Suprapubic skin (tissue), 3 donors: ENCODE measurements at regions not wholly inside any gene's neighbourhood (a gene's known extent, or its start where the extent isn't known, plus 50 kb on each side); places are given as distances from the start of the nearest gene placed in this dataset.

Experiments
- POLR2A ChIP-seq, 2 donors: fragments of 450-650 bp; IDR thresholded peaks; one replicate each; pipeline ENCODE4 v1.6.1; 2017; ENCODE audit warnings: antibody characterized with exemption in 2 of 2, mild to moderate bottlenecking in 2 of 2, moderate library complexity in 2 of 2
- TF ChIP-seq, protein P1 (sequence below), 2 donors: fragments of 200-600 bp in 1 of 2; fragments of 450-650 bp in 1 of 2; sonication (generic) in 1 of 2; IDR thresholded peaks; one replicate each; pipeline ENCODE4 v1.5.1; 2016 to 2019; ENCODE audit warnings: antibody characterized with exemption in 2 of 2, mild to moderate bottlenecking in 1 of 2, moderate library complexity in 1 of 2

DNA sequence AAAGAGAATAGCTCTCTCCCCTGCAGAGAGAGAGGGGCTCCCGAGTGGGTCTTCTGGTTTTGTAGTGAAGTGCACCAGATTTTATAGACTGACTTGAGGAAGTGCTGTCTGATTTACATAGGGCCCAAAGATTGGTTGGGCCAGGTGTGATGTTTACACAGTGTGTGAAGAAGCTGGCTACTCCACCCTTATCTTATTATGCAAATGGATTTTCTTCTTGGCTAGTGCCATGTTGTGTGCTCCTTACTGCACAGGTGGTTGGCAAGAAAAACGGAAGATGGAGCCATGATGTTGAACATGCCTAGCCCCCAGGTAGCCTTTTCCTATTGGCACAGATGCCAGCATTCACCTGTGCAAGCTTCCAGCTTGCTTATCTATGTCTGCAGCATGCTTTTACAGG, 112.4 kb upstream of the ARHGAP24 start:
- no peak for TF ChIP-seq POLR2A (IDR thresholded peaks at IDR 0.05)
- TF ChIP-seq, protein P1, sequence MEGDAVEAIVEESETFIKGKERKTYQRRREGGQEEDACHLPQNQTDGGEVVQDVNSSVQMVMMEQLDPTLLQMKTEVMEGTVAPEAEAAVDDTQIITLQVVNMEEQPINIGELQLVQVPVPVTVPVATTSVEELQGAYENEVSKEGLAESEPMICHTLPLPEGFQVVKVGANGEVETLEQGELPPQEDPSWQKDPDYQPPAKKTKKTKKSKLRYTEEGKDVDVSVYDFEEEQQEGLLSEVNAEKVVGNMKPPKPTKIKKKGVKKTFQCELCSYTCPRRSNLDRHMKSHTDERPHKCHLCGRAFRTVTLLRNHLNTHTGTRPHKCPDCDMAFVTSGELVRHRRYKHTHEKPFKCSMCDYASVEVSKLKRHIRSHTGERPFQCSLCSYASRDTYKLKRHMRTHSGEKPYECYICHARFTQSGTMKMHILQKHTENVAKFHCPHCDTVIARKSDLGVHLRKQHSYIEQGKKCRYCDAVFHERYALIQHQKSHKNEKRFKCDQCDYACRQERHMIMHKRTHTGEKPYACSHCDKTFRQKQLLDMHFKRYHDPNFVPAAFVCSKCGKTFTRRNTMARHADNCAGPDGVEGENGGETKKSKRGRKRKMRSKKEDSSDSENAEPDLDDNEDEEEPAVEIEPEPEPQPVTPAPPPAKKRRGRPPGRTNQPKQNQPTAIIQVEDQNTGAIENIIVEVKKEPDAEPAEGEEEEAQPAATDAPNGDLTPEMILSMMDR (IDR thresholded peaks at IDR 0.05) = no peak
